Lung (tissue), 11 donors: ENCODE measurements at regions not wholly inside any gene's neighbourhood (a gene's known extent, or its start where the extent isn't known, plus 50 kb on each side); places are given as distances from the start of the nearest gene placed in this dataset.

Source experiments
- ATAC-seq: fragments of 200-7000 bp; cut with Tn5 transposase; one replicate; pipeline ENCODE4 v1.9.1; 2020; ENCODE audit warnings: moderate number of reproducible peaks; ENCODE audit not compliant: insufficient read depth, low FRiP score
- DNase-seq, 3 donors: peaks; one replicate each; pipeline ENCODE4 v3.0.0-alpha.2; 2013 to 2017
- H3K27ac ChIP-seq, 2 donors: one replicate each; pipeline ENCODE4 v1.5.1; 2013; ENCODE audit warnings: mild to moderate bottlenecking in 2 of 2, moderate library complexity in 2 of 2, control low read depth in 1 of 2, inconsistent platforms in 1 of 2, low read depth in 1 of 2, low read length in 1 of 2
- H3K27me3 ChIP-seq, 3 donors: one replicate each; pipeline ENCODE4 v1.5.1; 2013; ENCODE audit warnings: low read length in 2 of 3; ENCODE audit not compliant: control insufficient read depth in 3 of 3, insufficient read depth in 3 of 3
- H3K36me3 ChIP-seq, 4 donors: one replicate each; pipeline ENCODE4 v1.5.1; 2013; ENCODE audit warnings: low read length in 4 of 4, mild to moderate bottlenecking in 1 of 4, moderate library complexity in 1 of 4; ENCODE audit not compliant: control insufficient read depth in 4 of 4, insufficient read depth in 4 of 4
- H3K4me1 ChIP-seq, 5 donors: one replicate each; pipeline ENCODE4 v1.5.1; 2013; ENCODE audit warnings: low read length in 5 of 5, mild to moderate bottlenecking in 2 of 5, moderate library complexity in 1 of 5; ENCODE audit not compliant: control insufficient read depth in 5 of 5, insufficient read depth in 5 of 5
- H3K4me3 ChIP-seq: one replicate; pipeline ENCODE4 v1.5.1; 2013; ENCODE audit warnings: mild to moderate bottlenecking, control low read depth, moderate library complexity
- H3K9ac ChIP-seq, 2 donors: one replicate each; pipeline ENCODE4 v1.5.1; 2013; ENCODE audit warnings: low read length in 2 of 2, control low read depth in 1 of 2; ENCODE audit not compliant: insufficient read depth in 1 of 2
- H3K9me3 ChIP-seq, 4 donors: one replicate each; pipeline ENCODE4 v1.5.1; 2013; ENCODE audit warnings: low read length in 3 of 4, mild to moderate bottlenecking in 1 of 4, moderate library complexity in 1 of 4; ENCODE audit not compliant: control insufficient read depth in 4 of 4, insufficient read depth in 3 of 4
- whole genome bisulfite sequencing, 2 donors: extraction: QIAGEN DNeasy Blood & Tissue Kit; methylation state at CpG; one replicate each; pipeline ENCODE4 v1.1.7; 2013; 5-methylcytosine and 5-hydroxymethylcytosine counted together
- TF ChIP-seq, protein P1 (sequence below): IDR thresholded peaks from 2 replicates; pipeline ENCODE4 v1.5.1; 2012; ENCODE audit warnings: mild to moderate bottlenecking; ENCODE audit errors: control extremely low read depth, extremely low read depth
- donor health status: control.
- donor health status: control.
- donor health status: Bipolar disorder and iron deficiency.
- donor health status: healthy.
- donor health status: DM: yes; HTN: yes; CAD: no.

DNA sequence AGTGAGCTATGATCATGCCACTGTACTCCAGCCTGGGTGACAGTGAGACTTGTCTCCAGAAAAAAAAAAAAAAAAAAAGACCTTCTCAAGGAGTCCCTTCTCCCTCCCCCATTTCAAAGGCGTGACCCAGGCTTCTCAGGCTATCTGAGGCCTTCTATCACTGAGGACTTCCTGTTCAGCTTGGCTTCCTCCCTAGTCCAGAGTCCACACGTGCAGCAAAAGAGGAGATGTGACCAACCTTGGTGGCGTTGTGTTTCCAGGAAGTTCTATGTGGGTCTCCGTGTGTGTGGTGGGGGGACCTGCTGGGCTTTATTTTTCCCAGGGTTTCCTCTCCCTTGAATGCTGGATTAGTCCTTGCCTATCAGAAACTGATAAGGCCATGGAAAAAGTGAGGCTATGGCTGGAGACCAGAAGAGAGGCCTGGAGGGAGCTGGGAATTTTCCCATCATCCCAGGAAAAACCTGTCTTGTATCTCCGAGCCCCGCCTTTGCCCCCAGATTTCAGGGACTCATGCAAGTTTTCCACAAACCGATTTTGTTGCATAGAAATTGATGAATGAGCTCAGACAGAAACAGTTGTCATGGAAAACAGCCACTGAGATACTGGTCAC, 148.1 kb downstream of the SALL1 start:
- Histone ChIP-seq H3K9ac (no peak overlapping the region), H3K27me3 (peaks cover 0 to 4% (median 0%) of the 10 kb centered on the region in 3 donors), H3K4me3 (no peak overlapping the region), H3K36me3 (no peaks in the 10 kb centered on the region), H3K9me3 (peaks cover 0 to 3% (median 0%) of the 10 kb centered on the region in 4 donors), H3K4me1 (no peaks in the 10 kb centered on the region), H3K27ac (no peak overlapping the region)
- TF ChIP-seq, protein P1, sequence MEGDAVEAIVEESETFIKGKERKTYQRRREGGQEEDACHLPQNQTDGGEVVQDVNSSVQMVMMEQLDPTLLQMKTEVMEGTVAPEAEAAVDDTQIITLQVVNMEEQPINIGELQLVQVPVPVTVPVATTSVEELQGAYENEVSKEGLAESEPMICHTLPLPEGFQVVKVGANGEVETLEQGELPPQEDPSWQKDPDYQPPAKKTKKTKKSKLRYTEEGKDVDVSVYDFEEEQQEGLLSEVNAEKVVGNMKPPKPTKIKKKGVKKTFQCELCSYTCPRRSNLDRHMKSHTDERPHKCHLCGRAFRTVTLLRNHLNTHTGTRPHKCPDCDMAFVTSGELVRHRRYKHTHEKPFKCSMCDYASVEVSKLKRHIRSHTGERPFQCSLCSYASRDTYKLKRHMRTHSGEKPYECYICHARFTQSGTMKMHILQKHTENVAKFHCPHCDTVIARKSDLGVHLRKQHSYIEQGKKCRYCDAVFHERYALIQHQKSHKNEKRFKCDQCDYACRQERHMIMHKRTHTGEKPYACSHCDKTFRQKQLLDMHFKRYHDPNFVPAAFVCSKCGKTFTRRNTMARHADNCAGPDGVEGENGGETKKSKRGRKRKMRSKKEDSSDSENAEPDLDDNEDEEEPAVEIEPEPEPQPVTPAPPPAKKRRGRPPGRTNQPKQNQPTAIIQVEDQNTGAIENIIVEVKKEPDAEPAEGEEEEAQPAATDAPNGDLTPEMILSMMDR: no peak
- ATAC-seq: no peak
- no peak for DNase-seq
- WGBS, 2 donors: 51 to 61% methylated on average over 7 of the region's 7 CpGs

DNA sequence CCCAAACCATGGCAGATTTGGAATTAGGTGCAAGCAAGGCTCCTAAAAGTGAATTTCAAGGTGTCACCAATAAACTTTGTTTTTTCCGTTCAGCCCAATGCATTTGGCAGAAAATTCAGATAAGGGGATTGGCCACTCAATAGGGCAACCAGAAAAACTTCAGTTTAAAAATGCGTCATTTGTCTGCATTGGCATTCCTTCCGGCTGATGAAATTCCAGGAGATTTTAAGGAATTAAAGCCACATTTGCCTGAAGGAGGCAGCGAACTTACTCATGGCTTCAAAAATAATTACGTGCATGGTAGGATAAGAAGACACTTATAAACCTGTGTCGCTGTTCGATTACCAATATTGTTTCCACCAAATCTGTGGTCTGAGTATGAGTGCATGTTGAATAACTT, 151.9 kb downstream of the SALL1 start:
- DNase-seq: no peak
- no peak for ATAC-seq
- Histone ChIP-seq H3K9me3 (peaks cover 0 to 1% (median 0%) of the 10 kb centered on the region in 4 donors), H3K4me1 (peaks cover 0 to 7% (median 0%) of the 10 kb centered on the region in 5 donors), H3K36me3 (no peaks in the 10 kb centered on the region), H3K9ac (no peak overlapping the region), H3K4me3 (no peak overlapping the region), H3K27me3 (peaks cover 0 to 4% (median 0%) of the 10 kb centered on the region in 3 donors), H3K27ac (no peak overlapping the region)
- WGBS, 2 donors: 90% methylated on average over 7 of the region's 7 CpGs
- TF ChIP-seq, protein P1: no peak

DNA sequence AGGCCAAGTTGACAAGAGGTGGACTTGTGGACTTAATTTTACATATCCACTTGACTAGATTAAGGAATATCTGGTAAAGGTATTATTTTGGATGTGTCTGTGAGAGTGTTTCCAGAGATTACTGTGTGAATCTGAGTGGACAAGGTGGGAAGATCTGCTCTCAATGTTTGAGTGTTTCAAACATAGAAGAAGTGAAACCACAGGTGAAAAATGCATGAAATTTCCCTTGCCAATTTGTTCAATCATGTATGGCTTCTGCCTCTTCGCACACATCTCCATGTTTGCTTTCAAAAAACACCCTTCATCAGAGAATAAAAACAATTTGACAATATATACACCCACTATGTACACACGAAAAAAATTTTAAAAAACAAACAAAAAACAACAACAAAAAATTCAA, 152.7 kb downstream of the SALL1 start:
- TF ChIP-seq, protein P1: no peak
- Histone ChIP-seq H3K27ac (no peak overlapping the region), H3K4me1 (peaks cover 0 to 7% (median 0%) of the 10 kb centered on the region in 5 donors), H3K9ac (no peak overlapping the region), H3K27me3 (peaks cover 0 to 4% (median 0%) of the 10 kb centered on the region in 3 donors), H3K9me3 (peaks cover 0 to 1% (median 0%) of the 10 kb centered on the region in 4 donors), H3K4me3 (no peak overlapping the region), H3K36me3 (no peaks in the 10 kb centered on the region)
- ATAC-seq (no peak), DNase-seq (no peak)
- WGBS, 2 donors: 80 to 82% methylated on average over 2 of the region's 2 CpGs

DNA sequence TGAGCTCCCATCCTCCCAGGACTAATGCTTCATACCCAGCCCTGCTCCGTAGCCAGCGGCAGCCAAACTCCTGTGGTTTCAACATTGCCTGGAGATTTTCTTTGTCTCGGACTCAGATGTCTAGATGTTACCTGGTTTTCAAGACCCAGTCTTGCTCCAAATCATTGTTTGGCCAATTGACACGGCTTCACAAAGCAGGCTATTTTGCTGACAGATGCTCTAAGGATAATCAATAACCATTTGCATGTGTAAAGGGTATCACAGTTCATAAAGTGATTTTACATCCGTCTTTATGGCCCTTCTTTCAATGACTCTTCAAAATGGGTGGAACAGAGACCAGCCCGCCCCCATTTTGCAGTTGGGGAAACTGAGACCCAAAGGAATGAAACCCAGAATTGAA, 153.4 kb downstream of the SALL1 start:
- no peak for DNase-seq
- WGBS, 2 donors: 70 to 81% methylated on average over 6 of the region's 6 CpGs
- H3K36me3 ChIP-seq: no peaks in the 10 kb centered on the region
- H3K27ac ChIP-seq: no peak overlapping the region
- H3K9me3 ChIP-seq: peaks cover 0 to 1% (median 0%) of the 10 kb centered on the region in 4 donors
- TF ChIP-seq, protein P1: no peak
- H3K27me3 ChIP-seq: peaks cover 0 to 4% (median 0%) of the 10 kb centered on the region in 3 donors
- no peak overlapping the region for H3K4me3 ChIP-seq
- no peak overlapping the region for H3K9ac ChIP-seq
- ATAC-seq: no peak
- H3K4me1 ChIP-seq: peaks cover 0 to 7% (median 0%) of the 10 kb centered on the region in 5 donors
